Right lung (tissue), 2 donors: ENCODE measurements at regions not wholly inside any gene's neighbourhood (a gene's known extent, or its start where the extent isn't known, plus 50 kb on each side); places are given as distances from the start of the nearest gene placed in this dataset.

Source experiments
- DNase-seq, 2 donors: peaks; one replicate each; pipeline ENCODE4 v3.0.0-alpha.2; 2013

DNA sequence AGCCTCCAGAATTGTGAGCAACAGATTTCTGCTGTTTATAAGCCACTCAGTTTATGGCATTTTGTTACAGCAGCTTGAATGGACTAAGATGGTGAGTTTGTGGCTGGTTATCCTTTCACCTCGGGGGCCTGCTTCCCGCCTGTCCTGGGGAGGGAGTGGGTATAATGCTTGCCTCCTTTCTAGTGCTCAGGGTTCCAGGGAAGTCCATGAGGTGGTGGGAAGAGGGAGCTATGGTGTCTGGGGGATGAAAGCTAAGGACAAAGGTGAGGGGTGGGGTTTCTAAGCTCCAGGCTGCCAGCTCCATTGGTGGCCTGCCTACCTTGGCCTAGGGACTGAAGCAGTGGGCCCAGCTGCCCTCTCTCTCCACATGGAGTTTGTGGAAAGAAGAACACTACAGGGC is 50.2 kb upstream of the SDK2 start:
- DNase-seq = no peak

- DNase-seq = no peak
These were observed 50.9 kb upstream of the SDK2 start for GRCh38 chr17:73695035-73695738.

DNA sequence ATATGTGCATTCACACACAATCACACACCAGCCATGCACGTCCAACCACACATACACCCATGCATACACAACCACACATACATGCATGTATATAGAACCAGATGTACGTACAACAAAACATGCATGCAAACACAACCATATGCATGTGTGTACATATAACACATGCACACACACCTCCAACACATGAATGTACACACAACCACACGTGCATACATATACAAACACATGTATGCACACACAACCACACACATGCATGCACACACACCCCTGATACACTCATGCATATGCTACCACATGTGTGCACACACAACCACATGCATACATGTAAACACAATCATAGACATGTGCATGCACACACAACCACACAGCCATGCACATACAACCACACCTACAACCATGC is 52.0 kb upstream of the SDK2 start:
- DNase-seq = no peak

DNA sequence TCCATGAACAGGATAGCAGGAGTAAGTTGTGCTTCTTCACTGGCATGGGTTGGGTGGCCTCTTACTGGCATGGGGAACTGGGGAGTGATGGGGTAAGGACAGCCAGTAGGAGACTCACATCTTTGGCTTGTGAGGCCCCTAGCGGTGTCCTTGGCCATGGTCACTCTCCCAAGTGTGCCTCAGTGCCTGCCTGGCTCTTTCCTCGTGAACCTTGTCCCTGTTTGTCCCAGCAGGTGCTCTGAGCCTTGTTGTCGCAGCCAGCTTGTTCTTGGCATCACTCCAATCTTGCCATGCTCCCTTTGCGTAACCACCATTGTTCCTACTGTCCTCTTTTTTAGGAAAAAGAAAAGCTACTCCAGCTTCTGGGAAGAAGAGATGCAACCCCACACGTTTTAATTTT is 53.6 kb upstream of the SDK2 start:
- no peak for DNase-seq

DNA sequence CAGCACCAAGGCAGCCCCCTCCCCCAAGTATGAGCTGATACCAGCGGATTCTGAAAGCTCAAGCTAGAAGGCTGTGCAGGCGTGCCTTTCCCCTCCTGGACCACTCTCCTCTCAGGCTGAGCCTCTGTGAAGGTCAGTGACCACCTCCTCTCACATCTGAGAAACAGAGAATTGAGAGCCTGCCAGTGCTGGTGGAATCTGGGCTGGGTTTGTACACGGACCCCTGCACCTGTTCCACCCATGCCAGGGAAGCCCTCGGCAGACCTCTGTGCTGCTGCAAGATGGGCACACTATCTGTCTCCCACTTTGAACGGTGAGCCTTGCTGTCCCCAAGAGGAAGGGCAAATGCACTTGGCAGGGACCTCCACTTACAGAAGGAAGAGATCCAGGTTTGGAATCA is 54.7 kb upstream of the SDK2 start:
- DNase-seq = no peak

DNA sequence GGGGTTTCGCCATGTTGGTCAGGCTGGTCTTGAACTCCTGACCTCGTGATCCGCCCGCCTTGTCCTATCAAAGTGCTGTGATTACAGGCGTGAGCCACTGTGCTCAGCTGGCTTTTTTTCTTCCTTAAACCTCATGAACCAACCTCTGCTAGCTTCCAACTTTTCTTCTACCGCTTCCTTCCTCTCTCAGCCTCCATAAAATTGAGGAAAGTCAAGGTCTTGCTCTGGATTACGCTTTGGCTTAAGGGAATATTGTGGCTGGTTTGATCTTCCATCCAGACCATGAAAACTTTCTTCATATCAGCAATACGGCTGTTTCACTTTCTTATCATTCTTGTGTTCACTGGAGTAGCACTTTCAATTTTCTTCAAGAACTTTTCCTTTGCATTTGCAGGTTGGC is 57.5 kb upstream of the SDK2 start:
- no peak for DNase-seq

- DNase-seq = no peak
These were observed 58.9 kb upstream of the SDK2 start for GRCh38 chr17:73703192-73703591.

GRCh38 chr17:73703917-73704316 is 59.7 kb upstream of the SDK2 start:
- DNase-seq = no peak

GRCh38 chr17:73705594-73705993 is 61.3 kb upstream of the SDK2 start:
- DNase-seq = no peak

- no peak for DNase-seq
These were observed 62.2 kb upstream of the SDK2 start for GRCh38 chr17:73706428-73706827.

GRCh38 chr17:73706858-73707257 is 62.6 kb upstream of the SDK2 start:
- no peak for DNase-seq

GRCh38 chr17:73707358-73707757 is 63.1 kb upstream of the SDK2 start:
- DNase-seq = no peak

GRCh38 chr17:73710095-73710592 is 65.9 kb upstream of the SDK2 start:
- peak; percentile 40 to 71 for DNase-seq

- DNase-seq = no peak
These were observed 66.9 kb upstream of the SDK2 start for GRCh38 chr17:73711184-73711583.

DNA sequence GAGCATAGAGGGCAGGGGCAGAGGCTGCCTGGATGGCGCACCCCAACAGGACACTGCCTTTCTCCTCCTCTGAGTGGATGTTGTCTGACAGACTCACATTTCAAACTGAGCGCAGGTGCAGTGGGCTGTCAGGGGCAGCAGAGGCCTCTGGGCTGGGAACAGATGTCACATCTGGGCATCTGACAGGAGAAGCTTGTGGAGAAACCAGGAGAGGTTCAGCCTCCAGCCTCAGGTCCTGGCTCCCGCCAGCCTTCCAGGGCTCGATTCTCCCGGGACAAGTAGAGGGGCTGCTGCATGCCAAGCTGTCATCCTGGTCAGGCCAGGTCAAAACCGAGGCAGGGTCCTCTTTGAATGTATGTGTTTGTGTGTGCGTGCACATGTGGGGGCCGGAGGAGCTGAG is 67.7 kb upstream of the SDK2 start:
- no peak for DNase-seq

DNA sequence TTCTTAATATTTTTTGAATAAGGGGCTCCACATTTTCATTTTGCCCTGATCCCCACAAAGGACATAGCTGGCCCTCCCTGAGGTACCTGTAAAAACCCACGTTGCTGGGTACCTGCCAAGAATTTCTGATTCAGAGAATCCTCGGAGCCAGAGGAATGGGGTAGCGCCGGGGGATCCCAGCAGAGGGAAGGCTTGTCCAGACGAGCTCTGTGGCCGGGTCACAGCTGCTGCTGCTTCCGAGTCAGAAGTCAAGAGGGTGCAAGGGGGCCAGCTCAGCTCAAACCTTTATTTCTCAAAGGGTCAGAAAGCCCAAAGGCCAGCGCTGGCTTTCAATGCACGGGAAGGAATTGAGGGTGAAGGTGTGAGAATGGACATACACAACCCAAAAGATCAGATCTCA is 68.9 kb upstream of the SDK2 start:
- DNase-seq = no peak

DNA sequence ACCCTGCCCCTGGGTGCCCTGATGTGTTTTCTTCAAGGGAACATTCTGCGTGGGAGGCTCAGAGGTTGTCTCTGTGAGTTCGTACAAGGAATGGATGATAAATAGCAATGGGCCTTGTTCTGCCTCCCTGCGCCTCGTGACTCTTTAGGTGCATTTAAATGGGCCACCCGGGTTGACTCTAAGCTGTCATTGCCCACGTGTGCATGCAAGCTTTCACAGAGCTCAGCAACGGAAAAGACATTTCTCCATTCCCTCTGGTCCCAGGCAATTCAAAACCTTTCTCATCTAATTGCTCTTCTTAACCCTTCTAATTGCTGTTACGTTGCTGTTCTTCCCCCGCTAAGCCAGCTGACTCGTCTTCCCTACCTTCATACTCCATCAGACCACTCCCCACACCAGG is 71.5 kb upstream of the SDK2 start:
- DNase-seq = no peak

DNA sequence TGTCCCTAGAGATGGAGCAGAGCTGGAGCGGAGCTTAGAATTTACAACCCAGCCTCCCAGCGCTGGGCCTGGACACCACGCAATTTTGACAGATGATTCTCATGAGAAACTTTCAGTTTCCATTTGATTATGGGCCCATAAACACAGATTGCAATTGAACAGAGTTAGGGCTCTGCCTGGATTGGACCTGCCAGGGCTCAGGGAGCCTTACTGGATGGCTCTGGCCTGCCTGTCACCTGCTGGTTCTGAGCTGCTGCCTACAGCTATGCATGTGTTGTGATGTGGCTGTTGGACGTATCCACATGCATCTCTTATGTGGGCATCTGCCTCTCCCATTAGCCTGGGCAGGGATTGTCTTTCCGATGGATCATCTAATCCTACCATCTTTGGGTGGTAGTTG is 73.4 kb upstream of the SDK2 start:
- no peak for DNase-seq

DNA sequence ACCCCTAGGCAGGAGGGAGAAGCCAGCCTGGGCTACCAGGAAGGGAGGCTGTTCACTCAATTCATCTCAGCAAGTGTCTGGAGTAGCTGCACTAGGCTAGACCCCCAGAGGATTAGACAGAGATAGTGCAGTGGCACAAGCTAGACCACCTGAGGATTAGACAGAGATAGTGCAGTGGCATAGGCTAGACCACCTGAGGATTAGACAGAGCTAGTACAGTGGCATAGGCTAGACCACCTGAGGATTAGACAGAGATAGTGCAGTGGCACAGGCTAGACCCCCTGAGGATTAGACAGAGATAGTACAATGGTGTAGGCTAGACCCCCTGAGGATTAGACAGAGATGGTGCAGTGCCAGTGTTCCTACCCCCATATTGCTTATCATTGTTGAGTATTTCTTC is 74.1 kb upstream of the SDK2 start:
- DNase-seq = no peak

DNA sequence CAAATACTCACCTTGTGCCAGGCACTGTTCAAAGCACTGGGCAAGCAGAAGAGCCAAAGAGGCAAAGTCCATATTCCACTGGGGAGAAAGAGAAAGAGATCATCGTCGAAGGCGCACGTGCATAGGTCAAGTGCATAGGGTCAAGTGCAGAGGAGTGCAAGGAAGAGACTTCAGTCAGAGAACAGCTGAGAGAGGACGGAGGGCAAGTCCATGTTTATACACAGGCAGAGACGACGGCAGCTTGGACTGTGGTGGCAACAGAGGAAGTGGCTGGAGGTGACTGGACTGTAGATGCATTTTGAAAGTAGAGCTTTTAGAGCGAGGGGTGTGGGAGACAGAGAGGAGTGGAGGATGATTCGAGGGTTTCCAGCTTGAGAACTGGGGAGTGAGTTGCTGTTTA is 74.7 kb upstream of the SDK2 start:
- DNase-seq = no peak

DNA sequence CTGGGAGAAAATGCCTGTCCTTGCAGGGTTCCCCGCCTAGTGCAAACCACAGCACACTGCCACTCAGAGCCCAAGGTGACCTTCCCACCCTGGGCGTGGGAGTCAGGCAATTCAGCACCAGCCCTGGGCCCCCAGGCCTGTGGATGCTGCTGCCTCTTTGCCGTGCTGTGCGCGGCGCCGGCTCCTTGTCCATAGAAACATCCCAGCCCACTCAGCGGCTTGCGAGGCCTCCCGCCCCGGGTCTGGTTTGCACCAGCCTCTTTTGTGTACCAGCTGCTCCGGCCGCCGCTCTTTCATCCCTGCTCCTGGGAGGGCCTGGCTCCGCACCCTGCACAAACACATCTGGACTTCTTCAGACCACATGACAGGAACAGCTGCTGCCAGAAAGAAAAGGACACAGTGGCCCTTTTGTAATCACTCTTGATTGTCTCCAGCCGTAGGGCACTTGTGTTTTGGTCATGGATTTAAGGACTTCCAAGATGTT is 75.4 kb upstream of the SDK2 start:
- DNase-seq = peak; percentile 36 to 40

DNA sequence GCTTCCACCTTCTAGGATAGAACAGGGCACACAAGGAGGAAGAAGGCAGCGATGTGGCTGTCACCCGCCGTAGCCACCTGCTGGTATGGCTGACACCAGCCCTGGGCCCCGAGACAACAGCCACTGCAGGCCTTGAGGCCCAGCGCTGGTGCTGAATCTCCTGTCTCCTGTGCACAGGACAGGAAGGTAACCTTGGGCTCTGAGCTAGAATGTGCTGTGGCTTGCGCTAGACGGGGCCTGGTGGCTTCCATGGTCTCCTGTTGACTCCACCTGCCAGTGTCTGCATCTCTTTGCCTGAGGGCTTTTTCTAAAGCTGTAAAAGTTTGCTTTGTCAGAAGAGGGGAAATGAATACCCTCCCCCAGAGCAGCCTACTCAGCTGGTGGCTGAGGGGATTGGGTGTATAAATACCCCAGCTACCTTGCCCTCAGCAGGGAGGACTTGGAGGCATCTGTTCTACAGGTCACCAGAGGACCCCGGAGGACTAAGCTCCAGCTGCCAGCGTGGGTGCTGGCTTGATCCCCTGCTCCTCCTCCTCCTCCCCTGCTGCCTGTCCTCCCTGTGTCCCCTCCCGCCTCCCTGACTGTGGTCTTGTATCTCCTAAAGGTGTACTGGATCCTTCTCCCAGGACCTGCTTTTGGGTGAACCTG is 76.1 kb upstream of the SDK2 start:
- no peak for DNase-seq

DNA sequence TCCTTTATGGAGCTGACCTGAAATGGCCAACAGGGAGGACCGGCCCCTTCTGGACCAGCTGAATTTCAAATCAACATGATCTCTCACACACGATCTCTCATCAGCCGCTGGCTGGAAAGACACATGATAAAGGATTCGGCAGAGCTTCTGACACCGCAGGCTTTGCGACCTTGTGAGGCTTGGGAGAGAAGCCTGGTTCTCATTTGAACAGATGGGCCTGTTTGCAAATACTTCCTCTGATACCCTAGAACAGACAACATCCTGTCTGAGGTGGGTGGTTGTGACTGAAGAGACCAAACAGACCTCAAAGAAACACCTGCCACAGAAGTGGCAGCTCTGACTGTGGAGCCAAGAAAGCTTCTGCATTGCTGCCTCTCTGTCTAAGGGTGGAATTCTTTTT is 77.9 kb upstream of the SDK2 start:
- no peak for DNase-seq

GRCh38 chr17:73723317-73723716 is 79.1 kb upstream of the SDK2 start:
- DNase-seq = no peak
